Activated CD4-positive, alpha-beta T cell treated with anti-CD3 and anti-CD28 coated beads for 24 hours (primary cell): ENCODE measurements at regions not wholly inside any gene's neighbourhood (a gene's known extent, or its start where the extent isn't known, plus 50 kb on each side); places are given as distances from the start of the nearest gene placed in this dataset.
A peak's percentile ranks its signal among the peaks of the same experiment; 100 is the strongest.

ENCODE experiments used
- DNase-seq, 2 donors: peaks; one replicate each; pipeline ENCODE4 v3.0.0-alpha.2; 2020; ENCODE audit warnings: low read depth in 2 of 2

- no peak for DNase-seq
Observed at GRCh38 chr14:36083317-36083716, 93.2 kb downstream of the PTCSC3 start.

GRCh38 chr14:36078080-36078479 is 98.4 kb downstream of the PTCSC3 start:
- DNase-seq: no peak

GRCh38 chr14:36076197-36076596 is 100.3 kb downstream of the PTCSC3 start:
- no peak for DNase-seq

- no peak for DNase-seq
Observed at GRCh38 chr14:36075203-36075602, 101.3 kb downstream of the PTCSC3 start.

- DNase-seq: no peak
Observed at GRCh38 chr14:36070720-36071043, 105.8 kb downstream of the PTCSC3 start.

- peak in 1 of 2 donors; percentile 29 for DNase-seq
Observed at GRCh38 chr14:36070031-36070719, 106.3 kb downstream of the PTCSC3 start.

- DNase-seq: peak in 1 of 2 donors; percentile 2
Observed at GRCh38 chr14:36069535-36069900, 107.0 kb downstream of the PTCSC3 start.

- DNase-seq: no peak
Observed at GRCh38 chr14:36068777-36069534, 107.6 kb downstream of the PTCSC3 start.

- no peak for DNase-seq
Observed at GRCh38 chr14:36067428-36068187, 108.9 kb downstream of the PTCSC3 start.

- no peak for DNase-seq
Observed at GRCh38 chr14:36066636-36067035, 109.9 kb downstream of the PTCSC3 start.

GRCh38 chr14:36065831-36066230 is 110.7 kb downstream of the PTCSC3 start:
- DNase-seq: no peak

- DNase-seq: no peak
Observed at GRCh38 chr14:36059531-36059930, 117.0 kb downstream of the PTCSC3 start.

- DNase-seq: no peak
Observed at GRCh38 chr14:36057452-36058116, 118.9 kb downstream of the PTCSC3 start.

- DNase-seq: no peak
Observed at GRCh38 chr14:36056845-36057244, 119.7 kb downstream of the PTCSC3 start.

- DNase-seq: no peak
Observed at GRCh38 chr14:36055681-36056225, 120.8 kb downstream of the PTCSC3 start.

GRCh38 chr14:36055052-36055378 is 121.5 kb downstream of the PTCSC3 start:
- no peak for DNase-seq

- DNase-seq: no peak
Observed at GRCh38 chr14:36054353-36055051, 122.0 kb downstream of the PTCSC3 start.

GRCh38 chr14:36052681-36053080 is 123.8 kb downstream of the PTCSC3 start:
- DNase-seq: no peak

- DNase-seq: no peak
Observed at GRCh38 chr14:36052063-36052462, 124.5 kb downstream of the PTCSC3 start.

- no peak for DNase-seq
Observed at GRCh38 chr14:36048667-36049066, 127.9 kb downstream of the PTCSC3 start.

- no peak for DNase-seq
Observed at GRCh38 chr14:36047912-36048311, 128.6 kb downstream of the PTCSC3 start.
